OCI-M2 (cell line): ENCODE measurements at regions not wholly inside any gene's neighbourhood (a gene's known extent, or its start where the extent isn't known, plus 50 kb on each side); places are given as distances from the start of the nearest gene placed in this dataset.
"Not testable (repeated sequence)": the region's sequence is repeated elsewhere in the genome, so short reads cannot be mapped to it uniquely, and the experiment has no call there.

ENCODE experiments used
- DNase-seq: peaks from one replicate; lab custom pipeline; 2025; ENCODE audit not compliant: unreplicated experiment; lab: John Stamatoyannopoulos, UW

- peak; percentile 54 for DNase-seq
Measured at GRCh38 chr12:73009138-73009834, 737.1 kb downstream of the TRHDE start.

GRCh38 chr12:73017981-73018380 lies 745.8 kb downstream of the TRHDE start:
- DNase-seq: no peak

DNA sequence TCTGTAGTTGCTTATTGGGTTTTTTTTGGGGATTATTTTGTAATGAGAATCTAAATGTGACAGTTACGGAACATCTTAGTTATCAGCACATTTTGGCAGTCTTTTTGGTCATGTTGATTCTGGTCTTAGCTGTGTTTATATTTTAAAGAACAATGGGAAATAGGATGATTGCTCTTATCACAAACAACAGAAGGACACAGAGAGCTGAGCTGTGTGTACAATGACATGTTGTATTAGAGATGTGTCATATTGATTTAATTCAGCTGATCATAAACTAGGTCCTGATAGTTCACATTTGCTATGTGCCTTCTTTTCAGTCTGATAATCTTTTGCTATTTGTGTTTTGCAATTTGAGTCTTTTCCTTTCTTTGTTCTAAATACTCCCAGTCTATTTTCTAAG lies 781.7 kb downstream of the TRHDE start:
- DNase-seq: no peak

DNA sequence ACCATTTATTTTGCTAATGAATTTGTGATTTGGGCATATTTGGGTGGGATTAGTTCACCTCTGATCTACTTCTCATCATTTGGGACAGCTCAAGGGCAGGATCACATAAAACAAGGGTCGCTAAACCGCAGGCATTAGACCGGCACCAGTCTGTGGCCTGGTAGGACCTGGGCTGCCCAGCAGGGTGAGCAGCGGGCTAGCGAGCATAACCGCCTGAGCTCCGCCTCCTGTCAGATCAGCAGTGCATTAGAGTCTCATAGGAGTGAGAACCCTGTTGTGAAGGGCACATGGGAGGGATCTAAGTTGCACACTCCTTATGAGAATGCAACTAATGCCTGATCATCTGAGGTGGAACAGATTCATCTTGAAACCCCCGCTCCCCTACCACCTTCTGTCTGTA lies 785.3 kb downstream of the TRHDE start:
- no peak for DNase-seq

GRCh38 chr12:73065913-73066312 lies 793.7 kb downstream of the TRHDE start:
- no peak for DNase-seq

DNA sequence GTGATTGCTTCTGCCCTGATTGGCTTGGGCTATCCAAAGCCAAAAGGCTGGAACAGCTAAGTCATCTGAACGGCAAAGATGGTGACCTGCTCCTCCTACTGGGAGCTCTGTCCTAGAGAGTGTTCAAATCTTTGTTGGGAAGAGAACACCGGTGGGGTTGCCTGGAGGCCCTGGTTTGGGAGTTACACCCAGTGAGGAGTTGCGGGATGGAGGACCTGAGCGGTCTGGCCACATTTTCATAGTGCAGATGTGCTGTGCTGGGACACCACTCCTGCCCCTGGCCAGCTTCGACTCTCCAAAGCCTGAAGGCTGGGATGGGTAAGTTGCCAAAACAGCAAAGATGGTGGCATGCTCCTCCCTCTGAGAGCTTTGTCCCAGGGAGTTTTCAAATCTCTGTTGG lies 795.4 kb downstream of the TRHDE start:
- no peak for DNase-seq

DNA sequence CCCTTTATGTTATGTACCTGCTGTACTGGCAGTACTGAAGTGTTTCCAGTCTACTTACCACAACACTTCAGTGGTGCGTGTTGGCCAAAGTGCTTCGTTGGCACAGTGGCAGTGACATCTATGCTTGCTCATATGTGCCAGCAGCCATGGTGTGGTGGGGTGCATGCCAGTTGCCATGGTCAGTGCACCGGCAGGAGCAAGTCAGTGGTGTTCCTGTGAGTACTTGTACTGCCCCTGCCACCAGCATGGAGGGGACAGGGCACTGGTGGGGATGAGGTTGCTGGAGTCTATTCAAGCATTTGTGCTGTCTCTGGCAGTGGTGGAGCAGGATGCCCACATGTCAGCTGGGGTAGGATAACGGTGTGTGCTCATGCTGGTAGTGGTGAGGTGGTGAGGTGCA lies 800.0 kb downstream of the TRHDE start:
- DNase-seq: no peak

DNA sequence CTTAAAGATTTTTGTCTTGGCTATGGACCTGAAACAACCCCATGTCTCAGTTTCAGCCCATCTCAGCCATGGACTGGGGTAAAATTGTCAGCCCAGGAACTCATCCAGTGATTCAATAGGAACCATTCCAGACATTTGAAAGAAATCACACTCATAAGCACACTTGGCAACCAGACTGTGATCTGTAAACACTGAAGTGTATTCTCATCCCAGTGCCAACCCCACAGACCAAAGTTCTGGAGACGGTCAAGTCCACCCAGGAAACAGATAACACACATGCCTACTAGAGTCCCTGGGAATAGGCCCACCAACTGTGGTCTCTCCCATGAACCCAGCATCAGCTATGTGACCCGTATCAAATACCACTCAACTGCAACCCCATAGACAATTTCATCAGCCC lies 804.6 kb downstream of the TRHDE start:
- no peak for DNase-seq

DNA sequence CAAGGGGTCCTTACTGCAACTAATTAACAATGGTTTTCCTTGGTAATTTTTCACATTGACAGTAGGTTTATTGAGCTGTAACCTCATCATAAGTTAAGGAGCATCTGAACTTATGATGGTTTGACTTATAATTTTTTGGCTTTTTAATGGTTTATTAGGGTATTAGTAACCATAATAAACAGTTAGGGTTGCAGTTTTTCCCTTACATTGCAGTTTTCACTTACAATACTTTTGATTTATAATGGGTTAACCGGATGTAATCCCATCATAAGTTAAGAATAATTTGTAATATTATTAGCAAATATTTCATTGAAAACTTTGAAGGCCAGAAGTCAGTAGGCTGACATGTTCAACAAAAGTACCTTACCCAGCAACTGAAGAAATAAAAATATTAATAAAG lies 811.6 kb downstream of the TRHDE start:
- no peak for DNase-seq

GRCh38 chr12:73106296-73106695 lies 834.1 kb downstream of the TRHDE start:
- no peak for DNase-seq

- no peak for DNase-seq
Measured at GRCh38 chr12:73106896-73107295, 834.7 kb downstream of the TRHDE start.

GRCh38 chr12:73110816-73111215 lies 838.6 kb downstream of the TRHDE start:
- no peak for DNase-seq

DNA sequence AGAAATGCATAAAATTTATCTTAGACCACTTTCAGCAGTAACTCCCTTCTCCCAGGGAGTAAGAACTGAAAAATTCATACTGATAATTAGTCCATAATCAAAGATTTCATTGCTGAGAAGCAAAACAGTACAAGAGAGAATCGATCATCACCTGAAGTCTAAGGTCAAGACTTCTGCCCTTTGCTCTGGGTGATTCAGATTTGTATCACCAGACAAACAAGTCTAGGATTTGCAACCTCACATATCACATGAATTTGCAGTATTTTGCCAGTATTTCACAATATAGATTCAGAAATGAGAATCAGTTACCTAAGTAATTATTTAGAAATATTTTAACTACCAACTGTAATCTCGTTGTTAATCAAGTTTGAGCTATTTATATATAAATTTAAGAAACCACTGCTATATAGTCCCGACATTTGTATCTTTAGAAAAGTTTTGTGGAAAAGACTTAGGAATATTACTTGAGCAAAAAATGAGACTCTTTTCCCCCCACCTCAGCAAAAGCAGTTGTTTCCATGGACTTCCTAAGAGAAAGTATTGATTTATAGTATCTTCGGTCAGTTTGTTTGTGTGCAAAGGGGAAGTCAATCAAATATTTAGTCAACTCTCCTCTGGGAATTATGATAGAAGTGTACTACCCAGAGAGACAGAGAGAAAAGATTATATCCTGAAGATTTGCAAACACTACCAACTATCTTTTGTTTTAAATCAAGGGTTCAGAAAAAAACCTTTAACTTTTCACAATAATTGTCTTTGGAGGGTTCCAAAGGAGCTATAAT lies 840.1 kb downstream of the TRHDE start:
- no peak for DNase-seq

GRCh38 chr12:73124480-73124879 lies 852.3 kb downstream of the TRHDE start:
- no peak for DNase-seq

- DNase-seq: no peak
Measured at GRCh38 chr12:73125148-73125547, 853.0 kb downstream of the TRHDE start.

GRCh38 chr12:73136386-73136785 lies 864.2 kb downstream of the TRHDE start:
- DNase-seq: no peak

- DNase-seq: not testable (repeated sequence)
Measured at GRCh38 chr12:73139642-73140041, 867.5 kb downstream of the TRHDE start.

DNA sequence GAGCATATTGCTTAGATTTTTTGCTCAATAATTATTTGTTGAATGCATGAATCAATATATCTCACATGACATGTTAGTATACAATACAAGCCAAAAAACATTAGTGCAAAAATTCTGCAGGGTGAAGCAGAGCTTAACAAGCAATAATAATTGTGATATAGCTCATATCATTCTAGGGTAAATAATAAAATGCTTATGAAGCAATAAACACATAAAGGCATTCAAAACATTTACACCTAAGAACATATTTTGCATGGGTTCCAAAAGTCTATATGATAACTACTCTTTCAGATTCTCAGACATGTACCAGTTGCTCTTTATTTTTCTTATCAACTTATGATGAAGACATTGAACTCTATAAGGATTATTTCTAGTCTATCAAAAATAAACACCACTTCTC lies 886.2 kb downstream of the TRHDE start:
- DNase-seq: no peak

- DNase-seq: no peak
Measured at GRCh38 chr12:73159954-73160353, 887.8 kb downstream of the TRHDE start.

DNA sequence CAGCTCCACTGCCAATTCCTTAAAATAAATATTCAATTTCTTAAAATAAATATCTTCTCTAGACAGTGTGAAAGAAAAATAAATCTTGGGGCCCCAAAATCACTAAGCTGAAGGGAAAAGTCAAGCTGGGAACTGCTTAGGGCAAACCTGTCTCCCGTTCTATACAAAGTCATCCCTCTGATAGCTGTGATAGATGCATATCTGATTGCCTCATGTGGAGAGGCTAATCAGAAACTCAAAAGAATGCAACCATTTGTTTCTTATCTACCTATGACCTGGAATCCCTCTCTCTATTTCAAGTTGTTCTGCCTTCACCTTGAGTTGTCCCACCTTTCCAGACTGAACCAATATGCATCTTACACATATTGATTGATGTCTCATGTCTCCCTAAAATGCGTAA lies 889.8 kb downstream of the TRHDE start:
- DNase-seq: no peak

GRCh38 chr12:73180734-73181133 lies 908.6 kb downstream of the TRHDE start:
- DNase-seq: no peak

DNA sequence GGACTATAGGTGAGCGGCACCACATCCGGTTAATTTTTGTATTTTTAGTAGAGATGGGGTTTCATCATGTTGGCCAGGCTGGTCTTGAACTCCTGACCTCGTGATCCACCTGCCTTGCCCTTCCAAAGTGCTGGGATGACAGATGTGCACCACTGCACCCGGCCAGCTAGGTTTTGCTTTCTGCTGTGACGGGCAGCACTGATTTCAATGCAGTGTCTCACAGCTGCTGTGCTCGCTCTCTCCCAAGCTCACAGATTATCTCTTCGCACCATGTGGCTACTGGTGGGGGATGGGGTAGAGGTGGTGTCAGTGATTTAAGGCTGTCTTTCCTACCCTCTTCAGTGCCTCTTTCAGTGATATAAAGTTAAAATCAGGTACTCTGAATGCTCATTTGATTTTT lies 909.1 kb downstream of the TRHDE start:
- no peak for DNase-seq

DNA sequence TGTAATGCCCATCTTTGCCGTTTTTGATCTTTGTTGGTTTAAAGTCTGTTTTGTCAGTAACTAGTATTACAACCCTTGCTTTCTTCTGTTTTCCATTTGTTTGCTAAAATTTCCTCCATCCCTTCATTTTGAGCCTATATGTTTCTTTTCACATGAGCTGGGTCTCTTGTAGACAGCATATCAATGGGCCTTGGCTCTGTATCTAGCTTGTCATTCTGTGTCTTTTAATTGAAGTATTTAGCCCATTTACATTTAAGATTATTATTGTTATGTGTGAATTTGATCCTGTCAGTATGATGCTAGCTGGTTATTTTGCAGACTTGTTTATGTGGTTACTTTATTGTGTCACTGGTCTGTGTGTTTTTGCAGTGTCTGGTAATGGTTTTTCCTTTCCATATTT lies 913.2 kb downstream of the TRHDE start:
- no peak for DNase-seq
